ENCODE measurements at regions not wholly inside any gene's neighbourhood (a gene's known extent, or its start where the extent isn't known, plus 50 kb on each side); places are given as distances from the start of the nearest gene placed in this dataset.

DNA sequence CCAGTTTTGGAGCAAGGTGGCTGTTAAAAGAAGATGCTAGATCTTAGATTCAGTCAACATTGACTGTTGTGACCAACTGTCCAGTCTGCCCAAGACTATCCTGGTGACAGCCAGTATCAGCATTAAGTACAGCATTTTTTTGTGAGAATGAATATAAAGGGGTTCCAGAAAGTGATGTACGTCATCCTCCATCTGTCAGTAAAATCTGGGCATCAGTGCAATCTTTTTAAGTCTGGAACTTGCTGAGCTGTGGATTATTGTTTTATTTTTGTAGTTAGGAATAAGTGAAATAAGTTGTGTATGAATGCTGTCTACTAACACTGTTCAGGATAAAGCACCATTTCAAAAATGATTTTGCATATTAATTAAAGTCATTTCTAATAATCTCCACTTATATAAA, 1020.0 kb upstream of the GHITM start:
- Histone ChIP-seq H3K4me3 (ENCODE audit: low read depth, low read length) (no peak overlapping the region), H3K36me3 (ENCODE audit: control insufficient read depth, insufficient read depth, low read length) (no peaks in the 10 kb centered on the region)
- TF ChIP-seq, protein P1, sequence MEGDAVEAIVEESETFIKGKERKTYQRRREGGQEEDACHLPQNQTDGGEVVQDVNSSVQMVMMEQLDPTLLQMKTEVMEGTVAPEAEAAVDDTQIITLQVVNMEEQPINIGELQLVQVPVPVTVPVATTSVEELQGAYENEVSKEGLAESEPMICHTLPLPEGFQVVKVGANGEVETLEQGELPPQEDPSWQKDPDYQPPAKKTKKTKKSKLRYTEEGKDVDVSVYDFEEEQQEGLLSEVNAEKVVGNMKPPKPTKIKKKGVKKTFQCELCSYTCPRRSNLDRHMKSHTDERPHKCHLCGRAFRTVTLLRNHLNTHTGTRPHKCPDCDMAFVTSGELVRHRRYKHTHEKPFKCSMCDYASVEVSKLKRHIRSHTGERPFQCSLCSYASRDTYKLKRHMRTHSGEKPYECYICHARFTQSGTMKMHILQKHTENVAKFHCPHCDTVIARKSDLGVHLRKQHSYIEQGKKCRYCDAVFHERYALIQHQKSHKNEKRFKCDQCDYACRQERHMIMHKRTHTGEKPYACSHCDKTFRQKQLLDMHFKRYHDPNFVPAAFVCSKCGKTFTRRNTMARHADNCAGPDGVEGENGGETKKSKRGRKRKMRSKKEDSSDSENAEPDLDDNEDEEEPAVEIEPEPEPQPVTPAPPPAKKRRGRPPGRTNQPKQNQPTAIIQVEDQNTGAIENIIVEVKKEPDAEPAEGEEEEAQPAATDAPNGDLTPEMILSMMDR (IDR thresholded peaks at IDR 0.05): no peak

DNA sequence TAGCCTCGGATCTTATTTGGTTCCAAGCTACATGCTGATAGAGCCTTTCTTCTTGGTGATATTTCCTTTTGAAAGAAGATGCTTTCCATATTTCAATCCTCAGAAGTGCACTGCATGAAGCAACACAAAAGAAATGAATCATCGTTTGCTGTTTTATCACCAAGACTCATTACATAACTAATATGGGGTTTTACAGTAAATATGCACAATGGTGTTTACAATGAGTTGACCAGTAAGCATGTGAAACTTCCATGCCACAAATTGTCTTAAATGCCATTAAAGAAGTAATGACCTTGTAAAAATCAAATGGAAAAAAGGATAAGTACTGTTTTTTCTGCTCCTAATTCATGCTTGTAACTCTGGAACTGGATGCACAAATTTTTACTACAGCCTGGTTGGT, 1017.0 kb upstream of the GHITM start:
- H3K4me2 ChIP-seq (ENCODE audit: low read length): no peak overlapping the region
- H3K27ac ChIP-seq: no peak overlapping the region
- no peak overlapping the region for H2AFZ ChIP-seq
- H3K4me3 ChIP-seq (ENCODE audit: low read depth, low read length): no peak overlapping the region
- no peak overlapping the region for H3K9ac ChIP-seq
- no peaks in the 10 kb centered on the region for H3K27me3 ChIP-seq (ENCODE audit: control insufficient read depth, insufficient read depth, low read length)
- H3K4me1 ChIP-seq: no peaks in the 10 kb centered on the region
- no peaks in the 10 kb centered on the region for H3K79me2 ChIP-seq
- TF ChIP-seq, protein P1 (IDR thresholded peaks at IDR 0.05): no peak
- no peaks in the 10 kb centered on the region for H3K36me3 ChIP-seq (ENCODE audit: control insufficient read depth, insufficient read depth, low read length)
- H3K9me3 ChIP-seq (ENCODE audit: control insufficient read depth, low read length): no peaks in the 10 kb centered on the region

More for the DNA sequence above, 1020.0 kb upstream of the GHITM start:
- H3K27ac ChIP-seq: no peak overlapping the region
- H2AFZ ChIP-seq: no peak overlapping the region
- H3K4me1 ChIP-seq: no peaks in the 10 kb centered on the region
- H3K27me3 ChIP-seq (ENCODE audit: control insufficient read depth, insufficient read depth, low read length): no peaks in the 10 kb centered on the region
- H3K4me2 ChIP-seq (ENCODE audit: low read length): no peak overlapping the region
- H3K79me2 ChIP-seq: no peaks in the 10 kb centered on the region
- H3K9me3 ChIP-seq (ENCODE audit: control insufficient read depth, low read length): no peaks in the 10 kb centered on the region
- H3K9ac ChIP-seq: no peak overlapping the region

DNA sequence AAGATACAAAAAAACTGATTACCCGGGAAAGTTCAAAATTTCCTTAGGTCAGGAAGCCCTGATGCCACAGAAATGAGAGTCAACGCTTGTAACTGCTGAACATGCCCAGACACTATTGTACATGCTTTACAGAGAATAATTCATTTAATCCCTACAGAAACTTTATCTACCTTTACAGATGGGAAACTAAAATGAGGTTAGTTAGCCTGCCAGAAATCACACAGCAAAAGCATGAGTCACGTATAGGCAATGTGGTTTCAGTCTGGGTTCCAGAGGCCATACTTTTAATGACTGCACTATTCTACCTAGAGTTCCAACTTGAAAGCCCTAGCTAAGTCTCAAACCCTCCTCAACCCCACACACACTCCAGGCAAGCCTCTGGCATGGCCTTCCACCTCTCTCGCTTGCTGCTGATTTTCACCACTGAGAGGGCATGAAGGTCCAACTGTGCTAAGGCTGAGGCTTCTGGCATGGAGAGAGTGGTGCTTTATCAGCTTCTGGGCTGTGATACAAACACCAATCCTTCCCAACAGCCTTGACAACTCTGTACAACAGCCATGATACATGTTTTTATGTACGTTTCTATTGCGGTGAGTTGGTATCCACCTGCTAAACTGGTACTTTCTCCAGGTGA, 1011.2 kb upstream of the GHITM start:
- H3K36me3 ChIP-seq (ENCODE audit: control insufficient read depth, insufficient read depth, low read length): no peaks in the 10 kb centered on the region
- no peak overlapping the region for H3K4me3 ChIP-seq (ENCODE audit: low read depth, low read length)
- TF ChIP-seq, protein P1 (IDR thresholded peaks at IDR 0.05): no peak
- no peaks in the 10 kb centered on the region for H3K79me2 ChIP-seq
- H3K4me1 ChIP-seq: no peaks in the 10 kb centered on the region
- no peak overlapping the region for H2AFZ ChIP-seq
- no peaks in the 10 kb centered on the region for H3K9me3 ChIP-seq (ENCODE audit: control insufficient read depth, low read length)
- H3K27me3 ChIP-seq (ENCODE audit: control insufficient read depth, insufficient read depth, low read length): no peaks in the 10 kb centered on the region
- H3K9ac ChIP-seq: no peak overlapping the region
- no peak overlapping the region for H3K27ac ChIP-seq
- no peak overlapping the region for H3K4me2 ChIP-seq (ENCODE audit: low read length)

DNA sequence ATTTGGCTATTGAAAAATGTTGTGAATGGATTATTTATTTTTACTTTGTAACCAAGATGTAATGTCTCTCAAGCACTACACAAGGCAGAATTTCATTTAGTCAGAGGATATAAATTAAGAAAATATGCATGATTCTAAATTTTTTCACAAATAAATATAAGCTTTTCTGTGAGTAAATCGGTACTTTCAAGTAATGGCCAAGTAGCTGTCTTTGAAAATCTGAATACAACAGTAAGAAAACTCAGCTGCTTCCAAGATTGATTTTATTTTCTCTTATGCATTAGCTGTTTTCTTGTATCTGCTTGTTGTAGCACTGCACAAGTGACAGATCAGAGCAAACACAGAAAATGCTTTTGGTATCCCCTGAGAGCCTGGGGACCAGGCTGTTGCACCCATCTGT, 998.5 kb upstream of the GHITM start:
- no peak overlapping the region for H3K9ac ChIP-seq
- no peak overlapping the region for H3K4me2 ChIP-seq (ENCODE audit: low read length)
- H2AFZ ChIP-seq: no peak overlapping the region
- no peaks in the 10 kb centered on the region for H3K27me3 ChIP-seq (ENCODE audit: control insufficient read depth, insufficient read depth, low read length)
- H3K4me3 ChIP-seq (ENCODE audit: low read depth, low read length): no peak overlapping the region
- no peak overlapping the region for H3K27ac ChIP-seq
- H3K36me3 ChIP-seq (ENCODE audit: control insufficient read depth, insufficient read depth, low read length): no peaks in the 10 kb centered on the region
- no peaks in the 10 kb centered on the region for H3K4me1 ChIP-seq
- no peaks in the 10 kb centered on the region for H3K9me3 ChIP-seq (ENCODE audit: control insufficient read depth, low read length)
- H3K79me2 ChIP-seq: no peaks in the 10 kb centered on the region
- TF ChIP-seq, protein P1 (IDR thresholded peaks at IDR 0.05): no peak

DNA sequence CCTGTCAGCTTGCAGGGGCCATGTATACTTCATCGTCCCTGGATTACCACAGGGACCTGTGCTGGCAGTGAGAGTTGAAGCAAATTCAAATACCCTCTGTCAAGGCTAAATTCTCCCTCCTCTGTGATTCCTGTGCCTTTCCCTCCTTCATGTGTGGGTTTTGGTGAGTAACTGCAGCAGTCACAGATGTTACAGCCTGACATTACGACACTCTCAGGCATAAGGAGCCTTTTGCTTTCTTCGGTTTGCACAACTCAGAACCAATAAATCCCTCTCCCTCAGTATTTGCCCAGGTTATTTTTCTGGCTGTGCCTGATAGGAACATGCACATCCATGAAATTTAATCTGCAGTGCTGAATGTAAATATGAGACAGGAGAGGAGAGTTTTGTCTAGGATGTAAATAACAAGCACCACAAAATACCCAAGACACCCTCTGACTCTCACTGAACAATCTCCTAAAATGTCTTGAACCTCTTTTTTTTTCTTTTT, 997.2 kb upstream of the GHITM start:
- H3K79me2 ChIP-seq: no peaks in the 10 kb centered on the region

More for the DNA sequence above, 997.2 kb upstream of the GHITM start:
- no peak overlapping the region for H3K4me3 ChIP-seq (ENCODE audit: low read depth, low read length)
- H3K27me3 ChIP-seq (ENCODE audit: control insufficient read depth, insufficient read depth, low read length): no peaks in the 10 kb centered on the region
- no peak overlapping the region for H2AFZ ChIP-seq
- no peaks in the 10 kb centered on the region for H3K4me1 ChIP-seq
- no peaks in the 10 kb centered on the region for H3K9me3 ChIP-seq (ENCODE audit: control insufficient read depth, low read length)
- H3K9ac ChIP-seq: no peak overlapping the region
- H3K36me3 ChIP-seq (ENCODE audit: control insufficient read depth, insufficient read depth, low read length): no peaks in the 10 kb centered on the region
- no peak overlapping the region for H3K4me2 ChIP-seq (ENCODE audit: low read length)
- TF ChIP-seq, protein P1 (IDR thresholded peaks at IDR 0.05): no peak
- no peak overlapping the region for H3K27ac ChIP-seq

Data from parathyroid adenoma (tissue), 2 donors.